Dendritic cell treated with granulocyte-macrophage colony-stimulating factor and Interleukin-4, amounts not matched to agents 40 ng/mL and 50 ng/mL, for 4 days (primary cell): ENCODE measurements at regions not wholly inside any gene's neighbourhood (a gene's known extent, or its start where the extent isn't known, plus 50 kb on each side); places are given as distances from the start of the nearest gene placed in this dataset.

ENCODE experiments used
- H3K27ac Mint-ChIP-seq: one replicate; pipeline ENCODE4 v1.8.0; 2022; ENCODE audit warnings: mild to moderate bottlenecking, mixed read lengths
- H3K27me3 Mint-ChIP-seq: one replicate; pipeline ENCODE4 v1.8.0; 2022; ENCODE audit warnings: mild to moderate bottlenecking, mixed read lengths
- H3K36me3 Mint-ChIP-seq: one replicate; pipeline ENCODE4 v1.8.0; 2022; ENCODE audit warnings: low read depth, mixed read lengths
- H3K4me1 Mint-ChIP-seq: one replicate; pipeline ENCODE4 v1.8.0; 2022; ENCODE audit warnings: low read depth, mixed read lengths
- H3K4me3 Mint-ChIP-seq: one replicate; pipeline ENCODE4 v1.8.0; 2022; ENCODE audit warnings: mild to moderate bottlenecking, moderate library complexity, mixed read lengths
- H3K9me3 Mint-ChIP-seq: one replicate; pipeline ENCODE4 v1.8.0; 2022; ENCODE audit warnings: mixed read lengths
- intact Hi-C: fragments of 100-400 bp; cut with micrococcal nuclease; formaldehyde crosslinking; loops from one replicate; pipeline ENCODE4 v1.15.0; 2022

- peaks cover 6% of the 10 kb centered on the region for H3K27me3 Mint-ChIP-seq
- no peaks in the 10 kb centered on the region for H3K9me3 Mint-ChIP-seq
- H3K27ac Mint-ChIP-seq, result no peak overlapping the region
- H3K36me3 Mint-ChIP-seq, result no peaks in the 10 kb centered on the region
- intact Hi-C loops, result no loop called here
- H3K4me3 Mint-ChIP-seq, result no peak overlapping the region
- peaks cover 30% of the 10 kb centered on the region for H3K4me1 Mint-ChIP-seq
These were observed 193.5 kb upstream of the EEA1 start for GRCh38 chr12:93122569-93123091.

GRCh38 chr12:93125126-93125525 lies 196.0 kb upstream of the EEA1 start:
- H3K27me3 Mint-ChIP-seq, result no peaks in the 10 kb centered on the region
- H3K27ac Mint-ChIP-seq, result no peak overlapping the region
- no peaks in the 10 kb centered on the region for H3K9me3 Mint-ChIP-seq
- H3K36me3 Mint-ChIP-seq, result no peaks in the 10 kb centered on the region
- no peak overlapping the region for H3K4me3 Mint-ChIP-seq
- intact Hi-C loops, result no loop called here
- H3K4me1 Mint-ChIP-seq, result peaks cover 39% of the 10 kb centered on the region

GRCh38 chr12:93126069-93126474 lies 197.0 kb upstream of the EEA1 start:
- H3K9me3 Mint-ChIP-seq, result no peaks in the 10 kb centered on the region
- no peaks in the 10 kb centered on the region for H3K27me3 Mint-ChIP-seq
- intact Hi-C loops, result no loop called here
- peaks cover 39% of the 10 kb centered on the region for H3K4me1 Mint-ChIP-seq
- H3K36me3 Mint-ChIP-seq, result no peaks in the 10 kb centered on the region
- no peak overlapping the region for H3K4me3 Mint-ChIP-seq
- H3K27ac Mint-ChIP-seq, result no peak overlapping the region

GRCh38 chr12:93127107-93127560 lies 198.0 kb upstream of the EEA1 start:
- no peaks in the 10 kb centered on the region for H3K27me3 Mint-ChIP-seq
- intact Hi-C loops, result no loop called here
- no peak overlapping the region for H3K4me3 Mint-ChIP-seq
- H3K27ac Mint-ChIP-seq, result no peak overlapping the region
- peaks cover 35% of the 10 kb centered on the region for H3K4me1 Mint-ChIP-seq
- no peaks in the 10 kb centered on the region for H3K9me3 Mint-ChIP-seq
- no peaks in the 10 kb centered on the region for H3K36me3 Mint-ChIP-seq

- Mint-ChIP-seq H3K9me3 (no peaks in the 10 kb centered on the region), H3K27ac (no peak overlapping the region), H3K4me3 (no peak overlapping the region), H3K36me3 (no peaks in the 10 kb centered on the region), H3K4me1 (peaks cover 29% of the 10 kb centered on the region), H3K27me3 (no peaks in the 10 kb centered on the region)
- intact Hi-C loops, result no loop called here
These were observed 198.7 kb upstream of the EEA1 start for GRCh38 chr12:93127582-93128331.

GRCh38 chr12:93128332-93128707 lies 199.2 kb upstream of the EEA1 start:
- H3K27ac Mint-ChIP-seq, result no peak overlapping the region
- no peaks in the 10 kb centered on the region for H3K9me3 Mint-ChIP-seq
- intact Hi-C loops, result no loop called here
- H3K4me3 Mint-ChIP-seq, result no peak overlapping the region
- H3K36me3 Mint-ChIP-seq, result no peaks in the 10 kb centered on the region
- peaks cover 27% of the 10 kb centered on the region for H3K4me1 Mint-ChIP-seq
- no peaks in the 10 kb centered on the region for H3K27me3 Mint-ChIP-seq

GRCh38 chr12:93130366-93131054 lies 201.4 kb upstream of the EEA1 start:
- H3K4me1 Mint-ChIP-seq, result peaks cover 43% of the 10 kb centered on the region
- no peaks in the 10 kb centered on the region for H3K36me3 Mint-ChIP-seq
- no peak overlapping the region for H3K4me3 Mint-ChIP-seq
- no peak overlapping the region for H3K27ac Mint-ChIP-seq
- H3K27me3 Mint-ChIP-seq, result no peaks in the 10 kb centered on the region
- intact Hi-C loops, result no loop called here
- no peaks in the 10 kb centered on the region for H3K9me3 Mint-ChIP-seq

- Mint-ChIP-seq H3K27me3 (no peaks in the 10 kb centered on the region), H3K4me3 (no peak overlapping the region), H3K4me1 (peaks cover 52% of the 10 kb centered on the region), H3K27ac (no peak overlapping the region), H3K9me3 (no peaks in the 10 kb centered on the region), H3K36me3 (no peaks in the 10 kb centered on the region)
- intact Hi-C loops, result no loop called here
These were observed 204.3 kb upstream of the EEA1 start for GRCh38 chr12:93133361-93133760.

- H3K27ac Mint-ChIP-seq, result no peak overlapping the region
- H3K4me1 Mint-ChIP-seq, result peaks cover 59% of the 10 kb centered on the region
These were observed 205.2 kb upstream of the EEA1 start for GRCh38 chr12:93134175-93134890.

GRCh38 chr12:93134893-93135285 lies 205.8 kb upstream of the EEA1 start:
- H3K4me3 Mint-ChIP-seq, result no peak overlapping the region
- intact Hi-C loops, result no loop called here
- H3K27ac Mint-ChIP-seq, result peak overlapping the region; percentile 59
- no peaks in the 10 kb centered on the region for H3K9me3 Mint-ChIP-seq
- no peaks in the 10 kb centered on the region for H3K27me3 Mint-ChIP-seq
- no peaks in the 10 kb centered on the region for H3K36me3 Mint-ChIP-seq
- peaks cover 64% of the 10 kb centered on the region for H3K4me1 Mint-ChIP-seq

More at GRCh38 chr12:93134175-93134890, 205.2 kb upstream of the EEA1 start:
- Mint-ChIP-seq H3K36me3 (no peaks in the 10 kb centered on the region), H3K27me3 (no peaks in the 10 kb centered on the region), H3K4me3 (no peak overlapping the region), H3K9me3 (no peaks in the 10 kb centered on the region)
- intact Hi-C loops, result no loop called here

GRCh38 chr12:93135286-93136239 lies 206.5 kb upstream of the EEA1 start:
- Mint-ChIP-seq H3K36me3 (no peaks in the 10 kb centered on the region), H3K27me3 (no peaks in the 10 kb centered on the region), H3K9me3 (no peaks in the 10 kb centered on the region), H3K4me3 (no peak overlapping the region), H3K4me1 (peaks cover 62% of the 10 kb centered on the region), H3K27ac (peak overlapping the region; percentile 59)
- intact Hi-C loops, result no loop called here

GRCh38 chr12:93136253-93137055 lies 207.4 kb upstream of the EEA1 start:
- no peaks in the 10 kb centered on the region for H3K36me3 Mint-ChIP-seq
- H3K27ac Mint-ChIP-seq, result no peak overlapping the region

More at GRCh38 chr12:93136253-93137055, 207.4 kb upstream of the EEA1 start:
- Mint-ChIP-seq H3K9me3 (no peaks in the 10 kb centered on the region), H3K4me3 (no peak overlapping the region), H3K4me1 (peaks cover 57% of the 10 kb centered on the region), H3K27me3 (no peaks in the 10 kb centered on the region)
- intact Hi-C loops, result no loop called here
